Astrocyte of the spinal cord (primary cell): ENCODE measurements at regions not wholly inside any gene's neighbourhood (a gene's known extent, or its start where the extent isn't known, plus 50 kb on each side); places are given as distances from the start of the nearest gene placed in this dataset.

Experiments used
- DNase-seq: peaks from one replicate; pipeline ENCODE4 v3.0.0; 2011; ENCODE audit warnings: low read depth, low spot score
- H3K4me3 ChIP-seq: 2 replicates; pipeline ENCODE4 v1.5.1; 2011; ENCODE audit warnings: low read depth, mild to moderate bottlenecking, low read length, moderate library complexity
- CTCF ChIP-seq: IDR thresholded peaks from 2 replicates; pipeline ENCODE4 v1.5.1; 2012; ENCODE audit warnings: low read depth, mild to moderate bottlenecking, low read length, inconsistent platforms
- in situ Hi-C: cut with HindIII; loops from 2 replicates; pipeline ENCODE4 v1.10.0; 2017; ENCODE audit warnings: low sequenced_read_pairs

- no peak for TF ChIP-seq CTCF
- no peak overlapping the region for H3K4me3 ChIP-seq
- in situ Hi-C loops: no loop called here
- no peak for DNase-seq
These were observed 140.6 kb downstream of the VAPA start for GRCh38 chr18:10054366-10054765.

GRCh38 chr18:10055125-10055750, 141.4 kb downstream of the VAPA start:
- no peak overlapping the region for H3K4me3 ChIP-seq
- DNase-seq: no peak
- TF ChIP-seq CTCF: no peak
- in situ Hi-C loops: no loop called here

GRCh38 chr18:10056506-10056905, 142.7 kb downstream of the VAPA start:
- in situ Hi-C loops: no loop called here
- TF ChIP-seq CTCF: no peak
- DNase-seq: no peak
- H3K4me3 ChIP-seq: no peak overlapping the region

- in situ Hi-C loops: no loop called here
These were observed 143.6 kb downstream of the VAPA start for GRCh38 chr18:10057401-10057893.

GRCh38 chr18:10057894-10058791, 144.3 kb downstream of the VAPA start:
- H3K4me3 ChIP-seq: no peak overlapping the region
- in situ Hi-C loops: no loop called here
- DNase-seq: peak; percentile 80
- TF ChIP-seq CTCF: no peak

More at GRCh38 chr18:10057401-10057893, 143.6 kb downstream of the VAPA start:
- DNase-seq: no peak
- TF ChIP-seq CTCF: no peak
- no peak overlapping the region for H3K4me3 ChIP-seq

- in situ Hi-C loops: no loop called here
- TF ChIP-seq CTCF: no peak
- no peak overlapping the region for H3K4me3 ChIP-seq
- DNase-seq: no peak
These were observed 146.0 kb downstream of the VAPA start for GRCh38 chr18:10059610-10060468.
